ENCODE measurements at regions not wholly inside any gene's neighbourhood (a gene's known extent, or its start where the extent isn't known, plus 50 kb on each side); places are given as distances from the start of the nearest gene placed in this dataset.
A peak's percentile ranks its signal among the peaks of the same experiment; 100 is the strongest.

DNA sequence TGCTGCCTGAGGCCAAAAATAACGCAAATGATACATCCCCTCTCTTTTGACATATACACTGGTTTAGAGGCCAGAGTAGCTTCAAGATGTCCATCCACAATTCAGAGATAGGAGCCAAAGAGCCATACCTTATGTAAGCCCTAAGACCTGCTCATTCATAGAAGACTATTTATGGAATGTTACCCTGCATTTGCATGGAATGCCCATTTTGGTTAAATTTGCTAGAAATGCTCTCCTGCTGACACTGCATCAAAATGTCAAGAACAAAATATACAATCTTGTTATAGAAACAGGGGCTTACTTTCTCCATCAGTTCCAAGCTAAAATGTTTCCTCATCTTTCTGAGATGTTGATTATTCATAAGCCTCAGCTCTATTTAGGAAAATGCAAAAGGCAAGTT is 183.3 kb upstream of the CDKN3 start:
- WGBS (ENCODE audit: insufficient coverage, low coverage, low lambda C conversion rate, missing lambda C conversion rate): 57% methylated on average over 1 of the region's 1 CpG
- ATAC-seq: no peak

DNA sequence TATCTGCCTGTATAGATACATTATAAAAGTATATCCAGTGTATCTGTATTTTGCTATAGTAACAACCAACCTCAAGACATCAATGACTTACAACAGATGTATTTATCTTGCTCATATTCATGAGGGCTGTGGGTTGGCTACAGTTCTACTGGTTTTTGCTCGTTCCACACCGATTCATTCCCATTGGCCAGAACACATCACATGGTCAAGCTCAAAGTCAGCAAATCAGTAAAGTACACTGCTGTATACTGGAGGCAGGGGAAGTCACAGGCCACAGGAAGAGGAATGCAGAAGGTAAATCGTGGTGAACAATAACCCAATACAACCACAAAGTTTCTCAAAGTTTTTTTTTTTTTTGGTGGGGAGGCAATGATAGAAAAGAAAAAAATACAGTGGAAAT is 180.0 kb upstream of the CDKN3 start:
- WGBS (ENCODE audit: insufficient coverage, low coverage, low lambda C conversion rate, missing lambda C conversion rate): 63% methylated on average over 3 of the region's 3 CpGs
- intact Hi-C loops (cut with DNase I): no loop called here
- TF ChIP-seq, protein P1, sequence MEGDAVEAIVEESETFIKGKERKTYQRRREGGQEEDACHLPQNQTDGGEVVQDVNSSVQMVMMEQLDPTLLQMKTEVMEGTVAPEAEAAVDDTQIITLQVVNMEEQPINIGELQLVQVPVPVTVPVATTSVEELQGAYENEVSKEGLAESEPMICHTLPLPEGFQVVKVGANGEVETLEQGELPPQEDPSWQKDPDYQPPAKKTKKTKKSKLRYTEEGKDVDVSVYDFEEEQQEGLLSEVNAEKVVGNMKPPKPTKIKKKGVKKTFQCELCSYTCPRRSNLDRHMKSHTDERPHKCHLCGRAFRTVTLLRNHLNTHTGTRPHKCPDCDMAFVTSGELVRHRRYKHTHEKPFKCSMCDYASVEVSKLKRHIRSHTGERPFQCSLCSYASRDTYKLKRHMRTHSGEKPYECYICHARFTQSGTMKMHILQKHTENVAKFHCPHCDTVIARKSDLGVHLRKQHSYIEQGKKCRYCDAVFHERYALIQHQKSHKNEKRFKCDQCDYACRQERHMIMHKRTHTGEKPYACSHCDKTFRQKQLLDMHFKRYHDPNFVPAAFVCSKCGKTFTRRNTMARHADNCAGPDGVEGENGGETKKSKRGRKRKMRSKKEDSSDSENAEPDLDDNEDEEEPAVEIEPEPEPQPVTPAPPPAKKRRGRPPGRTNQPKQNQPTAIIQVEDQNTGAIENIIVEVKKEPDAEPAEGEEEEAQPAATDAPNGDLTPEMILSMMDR (IDR thresholded peaks at IDR 0.05): no peak
- no peak for TF ChIP-seq POLR2A (IDR thresholded peaks at IDR 0.05)
- Histone ChIP-seq H3K9me3 (no peaks in the 10 kb centered on the region), H3K27me3 (peaks cover 0 to 4% of the 10 kb centered on the region in 2 donors), H3K36me3 (no peaks in the 10 kb centered on the region), H3K4me3 (no peak overlapping the region), H3K4me1 (no peaks in the 10 kb centered on the region), H3K27ac (no peak overlapping the region)
- no peak for DNase-seq
- ATAC-seq: no peak

More for the DNA sequence above, 183.3 kb upstream of the CDKN3 start:
- Histone ChIP-seq H3K36me3 (no peaks in the 10 kb centered on the region), H3K27ac (no peak overlapping the region), H3K9me3 (no peaks in the 10 kb centered on the region), H3K27me3 (peaks cover 0 to 4% of the 10 kb centered on the region in 2 donors), H3K4me1 (no peaks in the 10 kb centered on the region), H3K4me3 (no peak overlapping the region)
- DNase-seq: no peak
- TF ChIP-seq POLR2A (IDR thresholded peaks at IDR 0.05): no peak
- TF ChIP-seq, protein P1 (IDR thresholded peaks at IDR 0.05): no peak
- intact Hi-C loops (cut with DNase I): no loop called here

DNA sequence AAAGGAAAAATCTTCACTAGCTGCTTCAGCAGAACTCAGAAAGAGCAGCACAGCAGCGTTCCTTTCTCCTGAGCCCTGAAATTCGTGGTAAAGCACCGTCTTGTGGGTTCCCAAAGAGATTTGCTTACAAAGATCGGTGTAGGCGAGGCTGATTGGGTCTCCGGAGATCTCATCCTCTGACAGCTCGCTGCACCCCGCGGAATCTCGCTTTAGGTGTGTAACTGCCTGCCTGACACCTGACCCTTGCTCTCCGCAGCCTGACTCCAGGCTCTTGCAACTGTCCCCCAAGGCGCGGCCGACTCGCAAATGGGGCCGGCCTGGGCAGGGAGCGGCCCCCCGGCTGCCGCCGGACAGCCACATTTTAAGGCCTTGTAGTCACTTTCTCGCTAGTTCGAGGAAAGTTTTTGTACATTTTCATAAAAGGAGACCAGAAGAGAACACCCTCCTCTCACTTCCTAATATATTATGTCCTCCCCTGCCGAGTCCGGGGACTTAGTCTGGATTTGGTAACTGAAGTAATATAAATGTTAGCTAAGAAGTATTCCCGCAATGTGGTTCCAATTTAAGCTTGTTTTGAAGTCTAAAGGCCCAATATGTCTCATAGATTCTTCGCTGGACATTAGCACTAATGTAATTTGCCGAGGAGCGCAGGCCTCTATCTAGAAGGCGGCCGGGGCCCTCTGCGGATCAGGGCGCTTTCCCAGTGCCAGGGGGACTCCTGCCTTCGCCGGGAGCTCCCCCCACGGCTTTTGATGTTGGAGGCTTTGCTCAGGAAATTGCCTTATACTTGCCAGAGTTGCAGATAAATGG is 177.3 kb upstream of the CDKN3 start:
- DNase-seq (no peak), ATAC-seq (no peak)
- 54% methylated on average over 23 of the region's 35 CpGs for WGBS (ENCODE audit: insufficient coverage, low coverage, low lambda C conversion rate, missing lambda C conversion rate)
- Histone ChIP-seq H3K4me3 (no peak overlapping the region), H3K27ac (no peak overlapping the region), H3K4me1 (no peaks in the 10 kb centered on the region), H3K27me3 (peaks cover 0 to 4% of the 10 kb centered on the region in 2 donors), H3K9me3 (no peaks in the 10 kb centered on the region), H3K36me3 (no peaks in the 10 kb centered on the region)
- intact Hi-C loops (cut with DNase I): no loop called here
- TF ChIP-seq POLR2A (IDR thresholded peaks at IDR 0.05): no peak
- TF ChIP-seq, protein P1 (IDR thresholded peaks at IDR 0.05): no peak

DNA sequence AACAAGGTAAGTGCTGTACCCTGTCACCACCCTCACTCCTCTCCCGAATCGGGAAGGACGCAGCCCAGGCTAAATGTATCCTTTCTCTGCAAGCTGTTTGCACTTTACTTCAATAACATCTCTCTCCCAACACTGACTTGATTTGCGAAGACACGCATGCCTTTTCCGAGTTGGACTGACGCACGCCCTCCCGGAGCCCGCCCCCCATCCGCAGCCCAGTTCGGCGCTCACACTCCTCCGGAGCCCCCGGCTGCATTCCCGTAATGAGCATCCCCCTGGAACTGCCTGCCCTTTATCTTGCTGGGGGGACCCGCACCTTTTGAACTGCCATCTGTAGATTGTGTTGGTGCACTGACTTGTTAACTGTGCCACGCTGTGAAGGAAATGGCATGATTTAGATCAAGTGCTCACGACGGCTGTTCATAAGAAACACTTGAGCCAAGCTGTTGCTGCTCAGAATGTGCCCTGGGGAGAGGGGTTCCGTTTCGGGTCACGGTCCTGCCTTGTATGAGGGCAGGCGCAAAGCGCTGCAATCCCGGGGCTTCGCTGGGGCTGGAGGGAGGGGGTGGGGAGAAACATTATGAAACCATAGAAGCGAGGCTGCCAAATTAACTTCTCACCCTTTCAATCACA is 176.6 kb upstream of the CDKN3 start:
- TF ChIP-seq POLR2A (IDR thresholded peaks at IDR 0.05): no peak
- TF ChIP-seq, protein P1 (IDR thresholded peaks at IDR 0.05): no peak
- 26% methylated on average over 28 of the region's 28 CpGs for WGBS (ENCODE audit: insufficient coverage, low coverage, low lambda C conversion rate, missing lambda C conversion rate)
- intact Hi-C loops (cut with DNase I): no loop called here
- Histone ChIP-seq H3K4me3 (peak overlapping the region; percentile 1 to 36 (median 36)), H3K27ac (peak overlapping the region in 1 of 3 donors; percentile 34), H3K4me1 (no peaks in the 10 kb centered on the region), H3K9me3 (no peaks in the 10 kb centered on the region), H3K27me3 (no peaks in the 10 kb centered on the region), H3K36me3 (no peaks in the 10 kb centered on the region)
- DNase-seq (peak in 1 of 3 donors; percentile 21), ATAC-seq (peak; percentile 62 to 87 (median 72))

Data from right lobe of liver (tissue), 6 donors.